Cardiac fibroblast (primary cell): ENCODE measurements at regions not wholly inside any gene's neighbourhood (a gene's known extent, or its start where the extent isn't known, plus 50 kb on each side); places are given as distances from the start of the nearest gene placed in this dataset.

Source experiments
- DNase-seq, 2 donors: peaks; one replicate each; pipeline versions ENCODE4 v3.0.0 to v3.0.0-alpha.2; 2010; ENCODE audit warnings: low read depth in 2 of 2
- H3K4me3 ChIP-seq, 2 donors: replicated peaks in 1 of 2; 1 replicate in 1 of 2; 2 replicates in 1 of 2; pipeline ENCODE4 v1.5.1; 2011; ENCODE audit warnings: low read depth in 2 of 2, low read length in 2 of 2, mild to moderate bottlenecking in 2 of 2, moderate library complexity in 1 of 2
- CTCF ChIP-seq: IDR thresholded peaks from one replicate; pipeline ENCODE4 v1.5.1; 2011; ENCODE audit warnings: low read depth, mild to moderate bottlenecking, low read length, inconsistent platforms

- no peak overlapping the region for H3K4me3 ChIP-seq
Observed at GRCh38 chr20:48212806-48213509, 427.7 kb upstream of the SULF2 start.

GRCh38 chr20:48211847-48212246 lies 426.6 kb upstream of the SULF2 start:
- H3K4me3 ChIP-seq: no peak overlapping the region
- no peak for DNase-seq
- TF ChIP-seq CTCF: no peak

More at GRCh38 chr20:48212806-48213509, 427.7 kb upstream of the SULF2 start:
- no peak for DNase-seq
- TF ChIP-seq CTCF: no peak

- no peak for DNase-seq
- TF ChIP-seq CTCF: no peak
- no peak overlapping the region for H3K4me3 ChIP-seq
Observed at GRCh38 chr20:48211238-48211637, 426.0 kb upstream of the SULF2 start.

GRCh38 chr20:48210111-48211027 lies 425.1 kb upstream of the SULF2 start:
- no peak for DNase-seq
- H3K4me3 ChIP-seq: no peak overlapping the region
- TF ChIP-seq CTCF: no peak

- no peak for TF ChIP-seq CTCF
- DNase-seq: no peak
- no peak overlapping the region for H3K4me3 ChIP-seq
Observed at GRCh38 chr20:48209102-48209501, 423.8 kb upstream of the SULF2 start.

- no peak for DNase-seq
- no peak for TF ChIP-seq CTCF
- no peak overlapping the region for H3K4me3 ChIP-seq
Observed at GRCh38 chr20:48208176-48208575, 422.9 kb upstream of the SULF2 start.
